HG03175 (cell line): ENCODE measurements at regions not wholly inside any gene's neighbourhood (a gene's known extent, or its start where the extent isn't known, plus 50 kb on each side); places are given as distances from the start of the nearest gene placed in this dataset.
"Not testable (repeated sequence)": the region's sequence is repeated elsewhere in the genome, so short reads cannot be mapped to it uniquely, and the experiment has no call there.

Source experiments
- ATAC-seq: cut with Tn5 transposase; IDR thresholded peaks from one replicate; pipeline ENCODE4 v1.9.1; 2021; ENCODE audit warnings: mild to moderate bottlenecking, moderate library complexity; ENCODE audit not compliant: unreplicated experiment

GRCh38 chr5:104062621-104063377 lies 500.2 kb upstream of the NUDT12 start:
- no peak for ATAC-seq

- ATAC-seq, result no peak
Measured at GRCh38 chr5:104061707-104062106, 499.1 kb upstream of the NUDT12 start.

GRCh38 chr5:104053353-104053649 lies 490.7 kb upstream of the NUDT12 start:
- no peak for ATAC-seq

- no peak for ATAC-seq
Measured at GRCh38 chr5:104052558-104053352, 490.2 kb upstream of the NUDT12 start.

GRCh38 chr5:104050436-104050835 lies 487.8 kb upstream of the NUDT12 start:
- ATAC-seq, result no peak

- ATAC-seq, result no peak
Measured at GRCh38 chr5:104049752-104050151, 487.2 kb upstream of the NUDT12 start.

GRCh38 chr5:104048231-104048630 lies 485.6 kb upstream of the NUDT12 start:
- no peak for ATAC-seq

- ATAC-seq, result no peak
Measured at GRCh38 chr5:104045987-104046386, 483.4 kb upstream of the NUDT12 start.

GRCh38 chr5:104039871-104040270 lies 477.3 kb upstream of the NUDT12 start:
- not testable (repeated sequence) for ATAC-seq

- not testable (repeated sequence) for ATAC-seq
Measured at GRCh38 chr5:104037136-104037535, 474.5 kb upstream of the NUDT12 start.

- ATAC-seq, result not testable (repeated sequence)
Measured at GRCh38 chr5:104033186-104033585, 470.6 kb upstream of the NUDT12 start.

GRCh38 chr5:104024538-104024937 lies 461.9 kb upstream of the NUDT12 start:
- ATAC-seq, result no peak

- no peak for ATAC-seq
Measured at GRCh38 chr5:104023739-104024138, 461.1 kb upstream of the NUDT12 start.

- ATAC-seq, result no peak
Measured at GRCh38 chr5:104019956-104020355, 457.4 kb upstream of the NUDT12 start.

- no peak for ATAC-seq
Measured at GRCh38 chr5:104018299-104018698, 455.7 kb upstream of the NUDT12 start.

GRCh38 chr5:104016646-104017045 lies 454.1 kb upstream of the NUDT12 start:
- no peak for ATAC-seq

- no peak for ATAC-seq
Measured at GRCh38 chr5:104015765-104016164, 453.2 kb upstream of the NUDT12 start.

GRCh38 chr5:104002783-104003182 lies 440.2 kb upstream of the NUDT12 start:
- ATAC-seq, result not testable (repeated sequence)

GRCh38 chr5:104001136-104001535 lies 438.5 kb upstream of the NUDT12 start:
- no peak for ATAC-seq

- ATAC-seq, result no peak
Measured at GRCh38 chr5:103993031-103993430, 430.4 kb upstream of the NUDT12 start.

GRCh38 chr5:103990064-103990463 lies 427.5 kb upstream of the NUDT12 start:
- no peak for ATAC-seq

- no peak for ATAC-seq
Measured at GRCh38 chr5:103981592-103981991, 419.0 kb upstream of the NUDT12 start.
